BJ (cell line): ENCODE measurements at regions not wholly inside any gene's neighbourhood (a gene's known extent, or its start where the extent isn't known, plus 50 kb on each side); places are given as distances from the start of the nearest gene placed in this dataset.

Experiments used
- CTCF ChIA-PET: fragments of 350-600 bp; formaldehyde crosslinking; extraction: SDS; loops from one replicate; lab custom pipeline; 2021; ENCODE audit warnings: antibody characterized with exemption, inconsistent platforms; lab: Yijun Ruan, JAX
- POLR2A ChIA-PET: fragments of 300-600 bp; sonication (Branson Sonifier 250); formaldehyde crosslinking; extraction: SDS; loops from one replicate; lab custom pipeline; 2021; ENCODE audit warnings: antibody characterized with exemption; lab: Charles Lee
- DNase-seq: peaks from one replicate; pipeline ENCODE4 v3.0.0-alpha.2; 2011; ENCODE audit warnings: low read depth
- H3K27me3 ChIP-seq: 2 replicates; pipeline ENCODE4 v1.6.0; 2011; ENCODE audit warnings: low read length; ENCODE audit not compliant: control insufficient read depth, insufficient read depth
- H3K36me3 ChIP-seq: 2 replicates; pipeline ENCODE4 v1.5.1; 2011; ENCODE audit warnings: low read length; ENCODE audit not compliant: control insufficient read depth, insufficient read depth
- H3K4me3 ChIP-seq: 2 replicates; pipeline ENCODE4 v1.5.1; 2011; ENCODE audit warnings: low read depth, mild to moderate bottlenecking, control low read depth, low read length
- TF ChIP-seq, protein P1 (sequence below): IDR thresholded peaks from 2 replicates; pipeline ENCODE4 v1.5.1; 2011; ENCODE audit warnings: low read depth, mild to moderate bottlenecking, control low read depth, inconsistent platforms, low read length, moderate library complexity; ENCODE audit not compliant: insufficient read depth

DNA sequence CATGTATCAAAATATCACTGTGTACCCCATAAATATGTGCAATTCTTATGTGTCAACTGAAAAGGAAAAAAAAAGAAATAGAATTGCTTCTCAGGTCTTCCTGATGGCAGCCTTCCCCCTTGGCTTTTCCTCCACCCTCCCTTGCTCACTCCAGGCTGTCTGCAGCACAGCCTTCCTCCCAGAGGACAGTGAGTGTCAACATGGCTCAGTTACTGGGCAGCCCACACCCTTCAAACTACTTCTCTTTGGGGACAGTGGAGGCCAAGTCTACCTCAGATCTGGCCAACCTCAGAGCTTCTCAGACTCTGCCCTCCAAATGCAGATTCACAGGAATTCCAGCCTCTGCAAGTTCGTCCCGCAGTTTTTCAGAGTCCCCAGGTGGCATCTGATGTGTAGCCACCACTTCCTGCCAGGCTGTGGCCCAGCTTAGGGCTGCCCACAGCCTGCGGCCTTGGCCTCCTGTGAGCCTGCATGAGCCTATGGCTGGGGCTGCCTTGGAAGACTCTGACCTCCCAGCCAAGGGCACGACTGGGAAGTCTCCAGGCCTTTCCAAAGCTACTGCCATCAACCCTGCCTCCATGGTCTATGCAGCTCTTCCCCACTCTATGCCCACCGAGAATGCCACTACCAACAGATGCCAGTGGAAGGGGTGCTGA, 148.0 kb upstream of the PWP1 start:
- POLR2A ChIA-PET = no interaction called here
- CTCF ChIA-PET = no interaction called here

DNA sequence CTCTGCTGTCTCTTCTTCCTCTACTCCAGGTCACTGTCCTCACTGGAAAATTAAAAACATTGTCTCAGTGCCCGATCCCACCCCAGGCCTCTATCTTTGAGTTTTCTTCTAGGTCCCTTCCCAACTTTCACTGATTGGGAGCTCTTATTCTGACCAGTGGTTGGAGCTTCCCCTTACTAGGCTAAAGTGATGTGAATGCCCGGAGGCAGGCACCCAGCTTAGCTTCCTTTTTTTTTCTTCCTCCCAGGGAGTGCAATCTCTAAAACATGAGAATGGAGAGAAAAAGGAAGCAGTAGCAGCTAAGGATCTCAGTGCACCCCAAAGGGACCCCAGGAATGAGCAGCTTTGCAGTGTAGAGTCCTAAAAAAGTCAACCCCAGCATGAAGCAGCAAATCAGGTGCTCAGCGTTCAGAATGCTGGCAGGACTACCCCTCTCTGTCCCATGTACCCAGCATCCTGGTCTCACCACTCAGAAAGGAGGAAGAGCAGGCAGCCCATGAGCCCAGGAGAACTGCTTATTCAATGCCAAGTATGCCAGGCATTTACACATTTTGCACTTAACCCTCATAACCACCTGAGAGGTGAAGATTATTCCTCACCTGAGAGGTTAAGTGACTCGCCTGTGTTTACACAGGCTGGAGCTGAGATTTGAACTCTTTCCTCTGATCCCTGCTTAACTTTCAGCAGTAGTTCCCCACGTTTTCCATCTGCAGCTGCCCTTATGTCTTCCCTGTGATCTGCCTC, 146.2 kb upstream of the PWP1 start:
- ChIA-PET POLR2A (no interaction called here), CTCF (no interaction called here)
- Histone ChIP-seq H3K27me3 (no peaks in the 10 kb centered on the region), H3K36me3 (no peaks in the 10 kb centered on the region), H3K4me3 (no peak overlapping the region)
- TF ChIP-seq, protein P1, sequence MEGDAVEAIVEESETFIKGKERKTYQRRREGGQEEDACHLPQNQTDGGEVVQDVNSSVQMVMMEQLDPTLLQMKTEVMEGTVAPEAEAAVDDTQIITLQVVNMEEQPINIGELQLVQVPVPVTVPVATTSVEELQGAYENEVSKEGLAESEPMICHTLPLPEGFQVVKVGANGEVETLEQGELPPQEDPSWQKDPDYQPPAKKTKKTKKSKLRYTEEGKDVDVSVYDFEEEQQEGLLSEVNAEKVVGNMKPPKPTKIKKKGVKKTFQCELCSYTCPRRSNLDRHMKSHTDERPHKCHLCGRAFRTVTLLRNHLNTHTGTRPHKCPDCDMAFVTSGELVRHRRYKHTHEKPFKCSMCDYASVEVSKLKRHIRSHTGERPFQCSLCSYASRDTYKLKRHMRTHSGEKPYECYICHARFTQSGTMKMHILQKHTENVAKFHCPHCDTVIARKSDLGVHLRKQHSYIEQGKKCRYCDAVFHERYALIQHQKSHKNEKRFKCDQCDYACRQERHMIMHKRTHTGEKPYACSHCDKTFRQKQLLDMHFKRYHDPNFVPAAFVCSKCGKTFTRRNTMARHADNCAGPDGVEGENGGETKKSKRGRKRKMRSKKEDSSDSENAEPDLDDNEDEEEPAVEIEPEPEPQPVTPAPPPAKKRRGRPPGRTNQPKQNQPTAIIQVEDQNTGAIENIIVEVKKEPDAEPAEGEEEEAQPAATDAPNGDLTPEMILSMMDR = no peak
- DNase-seq = no peak

More for the DNA sequence above, 148.0 kb upstream of the PWP1 start:
- TF ChIP-seq, protein P1 = no peak
- no peaks in the 10 kb centered on the region for H3K27me3 ChIP-seq
- H3K4me3 ChIP-seq = no peak overlapping the region
- H3K36me3 ChIP-seq = no peaks in the 10 kb centered on the region
- DNase-seq = no peak

DNA sequence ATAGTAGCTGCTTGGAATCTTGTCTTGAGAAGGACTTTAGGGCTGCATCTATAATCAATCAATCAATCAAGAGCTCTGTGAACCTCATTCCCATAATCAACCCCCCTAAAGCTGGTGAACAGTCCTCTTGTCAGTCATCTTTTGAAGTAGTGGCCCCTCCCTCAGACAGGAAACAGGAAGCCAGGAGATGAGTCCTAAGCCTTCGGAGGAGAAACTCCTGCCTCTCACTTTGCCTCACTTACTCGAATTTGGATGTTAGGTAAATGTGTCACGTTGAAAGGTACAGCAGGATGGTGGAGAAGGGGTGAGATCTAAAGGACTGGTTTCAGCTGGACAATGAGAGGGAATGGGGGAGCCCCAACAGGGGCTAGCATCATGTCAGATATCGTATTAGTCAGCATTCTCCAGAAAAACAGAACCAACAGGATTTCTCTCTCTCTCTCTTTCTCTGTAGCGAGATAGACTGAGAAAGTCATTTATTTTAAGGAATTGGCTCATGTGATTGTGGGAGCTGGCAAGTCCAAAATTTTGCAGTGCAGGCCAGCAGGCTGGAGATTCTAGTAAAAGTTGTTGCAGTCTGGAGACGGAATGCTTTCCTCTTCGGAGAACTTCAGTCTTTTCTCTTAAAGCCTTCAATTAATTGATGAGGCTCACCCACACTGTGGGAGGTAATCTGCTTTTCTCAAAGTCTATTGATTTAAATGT, 144.4 kb upstream of the PWP1 start:
- H3K27me3 ChIP-seq = no peaks in the 10 kb centered on the region
- no peaks in the 10 kb centered on the region for H3K36me3 ChIP-seq
- CTCF ChIA-PET = no interaction called here
- DNase-seq = no peak
- POLR2A ChIA-PET = no interaction called here
- TF ChIP-seq, protein P1 = no peak
- no peak overlapping the region for H3K4me3 ChIP-seq

DNA sequence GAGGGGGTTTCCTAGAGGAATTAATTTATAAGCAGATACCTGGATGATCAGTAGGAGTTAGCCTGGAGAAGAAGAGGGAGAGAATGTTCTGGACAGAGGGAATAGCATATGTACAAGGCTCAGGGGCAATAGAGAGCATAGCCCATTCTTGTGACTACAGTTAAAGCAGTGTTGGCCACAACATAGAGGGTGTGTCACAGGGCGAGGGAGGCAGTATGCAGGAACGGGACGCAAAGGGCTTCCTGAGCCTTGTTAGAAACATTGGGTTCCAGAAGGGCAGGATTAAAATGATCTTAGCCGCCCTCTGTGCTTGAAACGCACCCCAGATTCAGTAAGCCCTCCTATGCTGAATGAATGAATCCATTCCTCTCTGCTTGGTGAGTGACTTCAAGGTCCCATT, 142.2 kb upstream of the PWP1 start:
- H3K27me3 ChIP-seq = no peaks in the 10 kb centered on the region
- ChIA-PET CTCF (no interaction called here), POLR2A (no interaction called here)
- TF ChIP-seq, protein P1 = no peak
- H3K4me3 ChIP-seq = no peak overlapping the region
- DNase-seq = no peak
- no peaks in the 10 kb centered on the region for H3K36me3 ChIP-seq

DNA sequence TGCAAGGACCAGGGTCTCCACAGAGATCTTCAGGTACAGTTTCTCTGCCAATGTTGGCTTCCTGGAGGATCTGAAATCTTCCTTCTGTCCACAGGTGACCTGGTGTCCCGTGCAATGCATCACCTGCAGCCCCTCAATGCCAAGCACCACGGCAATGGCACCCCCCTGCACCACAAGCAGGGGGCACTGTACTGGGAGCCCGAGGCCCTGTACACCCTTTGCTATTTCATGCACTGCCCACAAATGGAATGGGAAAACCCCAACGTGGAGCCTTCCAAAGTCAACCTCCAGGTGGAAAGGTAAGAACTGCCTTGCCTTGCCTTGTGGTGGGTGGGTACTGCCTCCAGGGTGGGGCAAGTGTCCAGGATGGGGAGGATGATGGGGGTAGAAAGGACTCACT, 141.8 kb upstream of the PWP1 start:
- POLR2A ChIA-PET = no interaction called here

More for the DNA sequence above, 141.8 kb upstream of the PWP1 start:
- no peak for DNase-seq
- Histone ChIP-seq H3K4me3 (no peak overlapping the region), H3K36me3 (no peaks in the 10 kb centered on the region), H3K27me3 (no peaks in the 10 kb centered on the region)
- CTCF ChIA-PET = no interaction called here
- TF ChIP-seq, protein P1 = no peak
